Fibroblast of lung (primary cell): ENCODE measurements at regions not wholly inside any gene's neighbourhood (a gene's known extent, or its start where the extent isn't known, plus 50 kb on each side); places are given as distances from the start of the nearest gene placed in this dataset.

Experiments used
- EZH2 ChIP-seq: IDR thresholded peaks from 2 replicates; pipeline ENCODE4 v1.5.1; 2012; ENCODE audit warnings: low read length, control low read depth, mild to moderate bottlenecking; ENCODE audit errors: missing control alignments
- TF ChIP-seq, protein P1 (sequence below), 2 donors: IDR thresholded peaks in 1 of 2; conservative IDR thresholded peaks in 1 of 2; 1 replicate in 1 of 2; 2 replicates in 1 of 2; pipeline ENCODE4 v1.5.1; 2011 to 2012; ENCODE audit warnings: low read length in 2 of 2, control low read depth in 1 of 2, inconsistent platforms in 1 of 2, low read depth in 1 of 2, mild to moderate bottlenecking in 1 of 2

- TF ChIP-seq, protein P1, sequence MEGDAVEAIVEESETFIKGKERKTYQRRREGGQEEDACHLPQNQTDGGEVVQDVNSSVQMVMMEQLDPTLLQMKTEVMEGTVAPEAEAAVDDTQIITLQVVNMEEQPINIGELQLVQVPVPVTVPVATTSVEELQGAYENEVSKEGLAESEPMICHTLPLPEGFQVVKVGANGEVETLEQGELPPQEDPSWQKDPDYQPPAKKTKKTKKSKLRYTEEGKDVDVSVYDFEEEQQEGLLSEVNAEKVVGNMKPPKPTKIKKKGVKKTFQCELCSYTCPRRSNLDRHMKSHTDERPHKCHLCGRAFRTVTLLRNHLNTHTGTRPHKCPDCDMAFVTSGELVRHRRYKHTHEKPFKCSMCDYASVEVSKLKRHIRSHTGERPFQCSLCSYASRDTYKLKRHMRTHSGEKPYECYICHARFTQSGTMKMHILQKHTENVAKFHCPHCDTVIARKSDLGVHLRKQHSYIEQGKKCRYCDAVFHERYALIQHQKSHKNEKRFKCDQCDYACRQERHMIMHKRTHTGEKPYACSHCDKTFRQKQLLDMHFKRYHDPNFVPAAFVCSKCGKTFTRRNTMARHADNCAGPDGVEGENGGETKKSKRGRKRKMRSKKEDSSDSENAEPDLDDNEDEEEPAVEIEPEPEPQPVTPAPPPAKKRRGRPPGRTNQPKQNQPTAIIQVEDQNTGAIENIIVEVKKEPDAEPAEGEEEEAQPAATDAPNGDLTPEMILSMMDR (conservative IDR thresholded peaks at IDR 0.05 in 1 of 2, IDR thresholded peaks at IDR 0.05 in 1 of 2; ENCODE audit: low read depth in 1 of 2, low read length in 2 of 2) = no peak
- no peak for TF ChIP-seq EZH2
Observed at GRCh38 chr1:229037806-229038405, 233.0 kb upstream of the RAB4A start.
